ENCODE measurements at regions not wholly inside any gene's neighbourhood (a gene's known extent, or its start where the extent isn't known, plus 50 kb on each side); places are given as distances from the start of the nearest gene placed in this dataset.

DNA sequence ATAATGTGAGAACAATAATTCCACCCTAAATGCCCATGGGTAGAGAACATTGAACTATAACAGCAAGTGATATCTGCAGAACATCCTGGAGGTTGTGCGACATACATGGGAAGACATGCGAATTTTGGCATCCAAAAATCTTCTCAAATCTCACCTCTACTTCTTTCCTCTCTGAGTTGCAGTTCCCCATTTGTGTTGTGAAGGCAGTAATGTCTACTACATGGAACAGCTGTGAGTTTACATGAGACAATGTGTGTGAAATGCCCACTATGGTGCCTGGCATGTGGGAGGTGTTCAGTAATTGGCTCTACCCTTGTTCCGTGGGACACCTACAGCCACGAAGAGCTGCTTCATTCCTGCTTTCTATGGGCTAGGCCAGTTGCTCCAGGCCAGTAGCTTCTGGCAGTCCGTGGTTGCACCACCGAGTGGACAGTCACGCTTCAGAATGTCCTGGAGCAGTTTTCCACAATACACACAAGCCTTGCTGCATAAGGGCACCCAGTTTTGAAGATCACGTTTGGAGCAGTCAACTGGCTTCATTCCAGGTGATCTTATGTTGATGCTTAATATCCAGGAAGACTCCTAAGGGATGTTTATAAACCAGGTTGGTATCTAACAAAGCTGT is 297.7 kb downstream of the DEPDC1B start:
- TF ChIP-seq JUND (IDR thresholded peaks at IDR 0.05) (no peak), TAF1 (conservative IDR thresholded peaks at IDR 0.05) (no peak), EGR1 (IDR thresholded peaks at IDR 0.05; ENCODE audit: low read depth in 2 of 2) (no peak), RXRA (IDR thresholded peaks at IDR 0.05) (no peak)
- TF ChIP-seq, protein P1, sequence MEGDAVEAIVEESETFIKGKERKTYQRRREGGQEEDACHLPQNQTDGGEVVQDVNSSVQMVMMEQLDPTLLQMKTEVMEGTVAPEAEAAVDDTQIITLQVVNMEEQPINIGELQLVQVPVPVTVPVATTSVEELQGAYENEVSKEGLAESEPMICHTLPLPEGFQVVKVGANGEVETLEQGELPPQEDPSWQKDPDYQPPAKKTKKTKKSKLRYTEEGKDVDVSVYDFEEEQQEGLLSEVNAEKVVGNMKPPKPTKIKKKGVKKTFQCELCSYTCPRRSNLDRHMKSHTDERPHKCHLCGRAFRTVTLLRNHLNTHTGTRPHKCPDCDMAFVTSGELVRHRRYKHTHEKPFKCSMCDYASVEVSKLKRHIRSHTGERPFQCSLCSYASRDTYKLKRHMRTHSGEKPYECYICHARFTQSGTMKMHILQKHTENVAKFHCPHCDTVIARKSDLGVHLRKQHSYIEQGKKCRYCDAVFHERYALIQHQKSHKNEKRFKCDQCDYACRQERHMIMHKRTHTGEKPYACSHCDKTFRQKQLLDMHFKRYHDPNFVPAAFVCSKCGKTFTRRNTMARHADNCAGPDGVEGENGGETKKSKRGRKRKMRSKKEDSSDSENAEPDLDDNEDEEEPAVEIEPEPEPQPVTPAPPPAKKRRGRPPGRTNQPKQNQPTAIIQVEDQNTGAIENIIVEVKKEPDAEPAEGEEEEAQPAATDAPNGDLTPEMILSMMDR (IDR thresholded peaks at IDR 0.05; ENCODE audit: low read depth, low read length, missing input control), result no peak
- TF ChIP-seq, protein P2, sequence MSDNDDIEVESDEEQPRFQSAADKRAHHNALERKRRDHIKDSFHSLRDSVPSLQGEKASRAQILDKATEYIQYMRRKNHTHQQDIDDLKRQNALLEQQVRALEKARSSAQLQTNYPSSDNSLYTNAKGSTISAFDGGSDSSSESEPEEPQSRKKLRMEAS (IDR thresholded peaks at IDR 0.05), result no peak
- TF ChIP-seq, protein P3, sequence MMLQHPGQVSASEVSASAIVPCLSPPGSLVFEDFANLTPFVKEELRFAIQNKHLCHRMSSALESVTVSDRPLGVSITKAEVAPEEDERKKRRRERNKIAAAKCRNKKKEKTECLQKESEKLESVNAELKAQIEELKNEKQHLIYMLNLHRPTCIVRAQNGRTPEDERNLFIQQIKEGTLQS (IDR thresholded peaks at IDR 0.05), result no peak
- TF ChIP-seq, protein P4, sequence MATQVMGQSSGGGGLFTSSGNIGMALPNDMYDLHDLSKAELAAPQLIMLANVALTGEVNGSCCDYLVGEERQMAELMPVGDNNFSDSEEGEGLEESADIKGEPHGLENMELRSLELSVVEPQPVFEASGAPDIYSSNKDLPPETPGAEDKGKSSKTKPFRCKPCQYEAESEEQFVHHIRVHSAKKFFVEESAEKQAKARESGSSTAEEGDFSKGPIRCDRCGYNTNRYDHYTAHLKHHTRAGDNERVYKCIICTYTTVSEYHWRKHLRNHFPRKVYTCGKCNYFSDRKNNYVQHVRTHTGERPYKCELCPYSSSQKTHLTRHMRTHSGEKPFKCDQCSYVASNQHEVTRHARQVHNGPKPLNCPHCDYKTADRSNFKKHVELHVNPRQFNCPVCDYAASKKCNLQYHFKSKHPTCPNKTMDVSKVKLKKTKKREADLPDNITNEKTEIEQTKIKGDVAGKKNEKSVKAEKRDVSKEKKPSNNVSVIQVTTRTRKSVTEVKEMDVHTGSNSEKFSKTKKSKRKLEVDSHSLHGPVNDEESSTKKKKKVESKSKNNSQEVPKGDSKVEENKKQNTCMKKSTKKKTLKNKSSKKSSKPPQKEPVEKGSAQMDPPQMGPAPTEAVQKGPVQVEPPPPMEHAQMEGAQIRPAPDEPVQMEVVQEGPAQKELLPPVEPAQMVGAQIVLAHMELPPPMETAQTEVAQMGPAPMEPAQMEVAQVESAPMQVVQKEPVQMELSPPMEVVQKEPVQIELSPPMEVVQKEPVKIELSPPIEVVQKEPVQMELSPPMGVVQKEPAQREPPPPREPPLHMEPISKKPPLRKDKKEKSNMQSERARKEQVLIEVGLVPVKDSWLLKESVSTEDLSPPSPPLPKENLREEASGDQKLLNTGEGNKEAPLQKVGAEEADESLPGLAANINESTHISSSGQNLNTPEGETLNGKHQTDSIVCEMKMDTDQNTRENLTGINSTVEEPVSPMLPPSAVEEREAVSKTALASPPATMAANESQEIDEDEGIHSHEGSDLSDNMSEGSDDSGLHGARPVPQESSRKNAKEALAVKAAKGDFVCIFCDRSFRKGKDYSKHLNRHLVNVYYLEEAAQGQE (IDR thresholded peaks at IDR 0.05), result no peak
- TF ChIP-seq, protein P5, sequence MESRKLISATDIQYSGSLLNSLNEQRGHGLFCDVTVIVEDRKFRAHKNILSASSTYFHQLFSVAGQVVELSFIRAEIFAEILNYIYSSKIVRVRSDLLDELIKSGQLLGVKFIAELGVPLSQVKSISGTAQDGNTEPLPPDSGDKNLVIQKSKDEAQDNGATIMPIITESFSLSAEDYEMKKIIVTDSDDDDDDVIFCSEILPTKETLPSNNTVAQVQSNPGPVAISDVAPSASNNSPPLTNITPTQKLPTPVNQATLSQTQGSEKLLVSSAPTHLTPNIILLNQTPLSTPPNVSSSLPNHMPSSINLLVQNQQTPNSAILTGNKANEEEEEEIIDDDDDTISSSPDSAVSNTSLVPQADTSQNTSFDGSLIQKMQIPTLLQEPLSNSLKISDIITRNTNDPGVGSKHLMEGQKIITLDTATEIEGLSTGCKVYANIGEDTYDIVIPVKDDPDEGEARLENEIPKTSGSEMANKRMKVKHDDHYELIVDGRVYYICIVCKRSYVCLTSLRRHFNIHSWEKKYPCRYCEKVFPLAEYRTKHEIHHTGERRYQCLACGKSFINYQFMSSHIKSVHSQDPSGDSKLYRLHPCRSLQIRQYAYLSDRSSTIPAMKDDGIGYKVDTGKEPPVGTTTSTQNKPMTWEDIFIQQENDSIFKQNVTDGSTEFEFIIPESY (IDR thresholded peaks at IDR 0.05), result no peak

All from liver (tissue), 3 donors.